ENCODE measurements at regions not wholly inside any gene's neighbourhood (a gene's known extent, or its start where the extent isn't known, plus 50 kb on each side); places are given as distances from the start of the nearest gene placed in this dataset.

GRCh38 chr2:182577816-182578215 lies 138.2 kb upstream of the DNAJC10 start:
- H3K4me3 Mint-ChIP-seq: no peak overlapping the region
- no peak overlapping the region for H3K27ac Mint-ChIP-seq
- H3K9me3 Mint-ChIP-seq: no peaks in the 10 kb centered on the region
- H3K36me3 Mint-ChIP-seq (ENCODE audit: low read depth): no peaks in the 10 kb centered on the region
- TF ChIP-seq CTCF (IDR thresholded peaks at IDR 0.05; ENCODE audit: unreplicated experiment in 3 of 3): no peak
- no peaks in the 10 kb centered on the region for H3K27me3 Mint-ChIP-seq (ENCODE audit: low read depth)
- H3K4me1 Mint-ChIP-seq: no peaks in the 10 kb centered on the region

- H3K4me3 Mint-ChIP-seq: no peak overlapping the region
- H3K9me3 Mint-ChIP-seq: no peaks in the 10 kb centered on the region
- TF ChIP-seq CTCF (IDR thresholded peaks at IDR 0.05; ENCODE audit: unreplicated experiment in 3 of 3): no peak
- H3K27me3 Mint-ChIP-seq (ENCODE audit: low read depth): no peaks in the 10 kb centered on the region
- H3K27ac Mint-ChIP-seq: no peak overlapping the region
- no peaks in the 10 kb centered on the region for H3K36me3 Mint-ChIP-seq (ENCODE audit: low read depth)
- H3K4me1 Mint-ChIP-seq: no peaks in the 10 kb centered on the region
These were observed 134.7 kb upstream of the DNAJC10 start for GRCh38 chr2:182581196-182581935.

- Mint-ChIP-seq H3K9me3 (no peaks in the 10 kb centered on the region), H3K27me3 (ENCODE audit: low read depth) (no peaks in the 10 kb centered on the region), H3K36me3 (ENCODE audit: low read depth) (no peaks in the 10 kb centered on the region), H3K4me3 (no peak overlapping the region), H3K27ac (no peak overlapping the region), H3K4me1 (no peaks in the 10 kb centered on the region)
- no peak for TF ChIP-seq CTCF (IDR thresholded peaks at IDR 0.05; ENCODE audit: unreplicated experiment in 3 of 3)
These were observed 131.6 kb upstream of the DNAJC10 start for GRCh38 chr2:182584462-182584861.

GRCh38 chr2:182585001-182585400 lies 131.1 kb upstream of the DNAJC10 start:
- Mint-ChIP-seq H3K27me3 (ENCODE audit: low read depth) (no peaks in the 10 kb centered on the region), H3K36me3 (ENCODE audit: low read depth) (no peaks in the 10 kb centered on the region), H3K9me3 (no peaks in the 10 kb centered on the region), H3K4me3 (no peak overlapping the region), H3K4me1 (no peaks in the 10 kb centered on the region), H3K27ac (no peak overlapping the region)
- TF ChIP-seq CTCF (IDR thresholded peaks at IDR 0.05; ENCODE audit: unreplicated experiment in 3 of 3): no peak

- no peak overlapping the region for H3K4me3 Mint-ChIP-seq
These were observed 130.6 kb upstream of the DNAJC10 start for GRCh38 chr2:182585430-182585829.

More at GRCh38 chr2:182585430-182585829, 130.6 kb upstream of the DNAJC10 start:
- H3K9me3 Mint-ChIP-seq: no peaks in the 10 kb centered on the region
- no peaks in the 10 kb centered on the region for H3K4me1 Mint-ChIP-seq
- no peaks in the 10 kb centered on the region for H3K36me3 Mint-ChIP-seq (ENCODE audit: low read depth)
- TF ChIP-seq CTCF (IDR thresholded peaks at IDR 0.05; ENCODE audit: unreplicated experiment in 3 of 3): no peak
- H3K27ac Mint-ChIP-seq: no peak overlapping the region
- H3K27me3 Mint-ChIP-seq (ENCODE audit: low read depth): no peaks in the 10 kb centered on the region

Data from nephron (organoid).